Right lobe of liver (tissue), 6 donors: ENCODE measurements at regions not wholly inside any gene's neighbourhood (a gene's known extent, or its start where the extent isn't known, plus 50 kb on each side); places are given as distances from the start of the nearest gene placed in this dataset.

Experiments used
- ATAC-seq, 4 donors: fragments of 200-7000 bp; cut with Tn5 transposase; one replicate each; pipeline ENCODE4 v1.9.1; 2020; ENCODE audit warnings: mild to moderate bottlenecking in 4 of 4, moderate library complexity in 4 of 4
- DNase-seq, 3 donors: peaks; one replicate each; pipeline ENCODE4 v3.0.0-alpha.2; 2020
- H3K27ac ChIP-seq, 3 donors: fragments of 200-600 bp; one replicate each; pipeline ENCODE4 v1.8.0; 2022
- H3K27me3 ChIP-seq, 2 donors: fragments of 200-600 bp; one replicate each; pipeline ENCODE4 v1.8.0; 2022
- H3K36me3 ChIP-seq, 4 donors: fragments of 200-600 bp; sonication (generic) in 1 of 4; one replicate each; pipeline versions ENCODE4 v1.5.1 to v1.8.0; 2017 to 2022; ENCODE audit warnings: control low read depth in 1 of 4
- H3K4me1 ChIP-seq, 4 donors: fragments of 200-600 bp; sonication (generic) in 1 of 4; one replicate each; pipeline versions ENCODE4 v1.5.1 to v1.8.0; 2017 to 2022; ENCODE audit warnings: control low read depth in 1 of 4
- H3K4me3 ChIP-seq, 3 donors: fragments of 200-600 bp; one replicate each; pipeline ENCODE4 v1.8.0; 2022
- H3K9me3 ChIP-seq, 4 donors: fragments of 200-600 bp; sonication (generic) in 1 of 4; one replicate each; pipeline versions ENCODE4 v1.5.1 to v1.8.0; 2017 to 2022; ENCODE audit warnings: control low read depth in 1 of 4
- CTCF ChIP-seq, 4 donors: fragments of 200-600 bp in 3 of 4; fragments of 450-650 bp in 1 of 4; IDR thresholded peaks; one replicate each; pipeline versions ENCODE4 v1.5.1 to v1.8.0; 2016 to 2022; ENCODE audit warnings: antibody characterized with exemption in 4 of 4, mild to moderate bottlenecking in 2 of 4
- POLR2A ChIP-seq: fragments of 450-650 bp; IDR thresholded peaks from one replicate; pipeline ENCODE4 v1.6.1; 2017; ENCODE audit warnings: antibody characterized with exemption, mild to moderate bottlenecking
- WGBS: methylation state at CpG from one replicate; pipeline ENCODE4 v1.1.6; 2018; ENCODE audit warnings: low coverage, low lambda C conversion rate; ENCODE audit not compliant: insufficient coverage; ENCODE audit errors: missing lambda C conversion rate; 5-methylcytosine and 5-hydroxymethylcytosine counted together
- intact Hi-C, 2 donors: fragments of 100-400 bp; cut with DNase I; formaldehyde crosslinking; loops; one replicate each; pipeline versions ENCODE4 v1.11.2 to v1.14.1; 2022
- donor health status: DM: no; HTN: yes; CAD: no.
- donor health status: DM: no; HTN: no; CAD: no.
- donor health status: DM: no; HTN: no; CAD: no.
- donor health status: DM: no; HTN: yes; CAD: no.
- donor health status: DM: no; HTN: yes; CAD: no.

- intact Hi-C loops, result no loop called here
- H3K4me1 ChIP-seq, result no peaks in the 10 kb centered on the region
- no peak for TF ChIP-seq CTCF (IDR thresholded peaks at IDR 0.05)
- TF ChIP-seq POLR2A, result no peak
- no peaks in the 10 kb centered on the region for H3K36me3 ChIP-seq
- H3K4me3 ChIP-seq, result no peak overlapping the region
- no peak overlapping the region for H3K27ac ChIP-seq
- H3K9me3 ChIP-seq, result no peaks in the 10 kb centered on the region
- DNase-seq, result no peak
- H3K27me3 ChIP-seq, result no peaks in the 10 kb centered on the region
- ATAC-seq, result no peak
Observed at GRCh38 chr3:105085506-105085905, 281.2 kb upstream of the ALCAM start.

- DNase-seq (no peak), ATAC-seq (no peak)
- Histone ChIP-seq H3K4me3 (no peak overlapping the region), H3K27me3 (no peaks in the 10 kb centered on the region), H3K27ac (no peak overlapping the region), H3K4me1 (no peaks in the 10 kb centered on the region), H3K36me3 (no peaks in the 10 kb centered on the region), H3K9me3 (no peaks in the 10 kb centered on the region)
- intact Hi-C loops, result no loop called here
- TF ChIP-seq POLR2A, result no peak
- WGBS, result 62% methylated on average over 7 of the region's 7 CpGs
Observed at GRCh38 chr3:105093371-105094252, 273.1 kb upstream of the ALCAM start.

- H3K4me3 ChIP-seq, result no peak overlapping the region
- no peak overlapping the region for H3K27ac ChIP-seq
- H3K27me3 ChIP-seq, result no peaks in the 10 kb centered on the region
- no peak for TF ChIP-seq CTCF (IDR thresholded peaks at IDR 0.05)
- no peak for TF ChIP-seq POLR2A
- no peaks in the 10 kb centered on the region for H3K9me3 ChIP-seq
- DNase-seq, result no peak
- intact Hi-C loops, result no loop called here
- H3K4me1 ChIP-seq, result no peaks in the 10 kb centered on the region
- 63% methylated on average over 3 of the region's 3 CpGs for whole genome bisulfite sequencing
- no peak for ATAC-seq
- no peaks in the 10 kb centered on the region for H3K36me3 ChIP-seq
Observed at GRCh38 chr3:105094588-105094987, 272.1 kb upstream of the ALCAM start.

- Histone ChIP-seq H3K4me3 (no peak overlapping the region), H3K27me3 (no peaks in the 10 kb centered on the region), H3K9me3 (no peaks in the 10 kb centered on the region), H3K36me3 (no peaks in the 10 kb centered on the region), H3K4me1 (no peaks in the 10 kb centered on the region), H3K27ac (no peak overlapping the region)
- DNase-seq, result no peak
- intact Hi-C loops, result no loop called here
- ATAC-seq, result no peak
- WGBS, result 83% methylated on average over 3 of the region's 3 CpGs
- TF ChIP-seq POLR2A (no peak), CTCF (IDR thresholded peaks at IDR 0.05) (no peak)
Observed at GRCh38 chr3:105096071-105096470, 270.6 kb upstream of the ALCAM start.

GRCh38 chr3:105101603-105102002, 265.1 kb upstream of the ALCAM start:
- no peaks in the 10 kb centered on the region for H3K4me1 ChIP-seq
- H3K27ac ChIP-seq, result no peak overlapping the region
- H3K27me3 ChIP-seq, result no peaks in the 10 kb centered on the region
- no peak overlapping the region for H3K4me3 ChIP-seq
- intact Hi-C loops, result no loop called here
- no peaks in the 10 kb centered on the region for H3K9me3 ChIP-seq
- TF ChIP-seq CTCF (IDR thresholded peaks at IDR 0.05), result no peak
- no peak for TF ChIP-seq POLR2A
- H3K36me3 ChIP-seq, result no peaks in the 10 kb centered on the region
- no peak for ATAC-seq
- 69% methylated on average over 2 of the region's 2 CpGs for WGBS
- no peak for DNase-seq
